GM12878 (cell line): ENCODE measurements at regions not wholly inside any gene's neighbourhood (a gene's known extent, or its start where the extent isn't known, plus 50 kb on each side); places are given as distances from the start of the nearest gene placed in this dataset.

Experiments used
- ATAC-seq: fragments of 200-7000 bp; cut with Tn5 transposase; 3 replicates; pipeline ENCODE4 v1.9.1; 2020; ENCODE audit warnings: mild to moderate bottlenecking, moderate library complexity
- BruUV-seq: library from RNA; stranded (reverse); fragments of 400-500 nt; replicated peaks from 2 replicates; lab custom pipeline; 2021; lab: Mats Ljungman, UMichigan
- CTCF ChIA-PET: fragments of 300-600 bp; sonication (Branson Sonifier 250); formaldehyde crosslinking; extraction: SDS; loops from one replicate; lab custom pipeline; 2021; ENCODE audit warnings: inconsistent platforms; lab: Yijun Ruan, JAX
- POLR2A ChIA-PET: fragments of 350-600 bp; formaldehyde crosslinking; extraction: SDS; loops from one replicate; lab custom pipeline; 2021; ENCODE audit warnings: inconsistent platforms; lab: Charles Lee
- RAD21 ChIA-PET: fragments of 300-600 bp; sonication (Branson Sonifier 250); formaldehyde crosslinking; loops from one replicate; lab custom pipeline; 2023; ENCODE audit warnings: antibody characterized with exemption; ENCODE audit not compliant: unreplicated experiment; lab: Charles Lee
- SMC1A ChIA-PET: fragments of 300-600 bp; sonication (Branson Sonifier 250); formaldehyde crosslinking; loops from one replicate; lab custom pipeline; 2023; ENCODE audit not compliant: unreplicated experiment, uncharacterized antibody; lab: Charles Lee
- DNase-seq: peaks from one replicate; pipeline ENCODE4 v3.0.0-alpha.2; 2011; ENCODE audit warnings: low read depth, low spot score
- FAIRE-seq: peaks from 3 replicates; lab custom pipeline; 2011; peaks lifted over from hg19 to GRCh38; lab: Jason Lieb, UNC
- H2AFZ ChIP-seq: 2 replicates; pipeline ENCODE4 v1.6.0; 2011; ENCODE audit warnings: low read depth, low read length, control low read depth; ENCODE audit not compliant: control insufficient read depth
- H3K27ac ChIP-seq: 2 replicates; pipeline ENCODE4 v1.5.1; 2011; ENCODE audit warnings: control low read depth; ENCODE audit not compliant: control insufficient read depth, insufficient read depth
- H3K27me3 ChIP-seq, 2 experiments: replicated peaks in 1 of 2; 2 replicates each; pipeline versions ENCODE4 v1.6.0 to v1.6.1; 2011; ENCODE audit warnings: low read length in 1 of 2; ENCODE audit not compliant: control insufficient read depth in 2 of 2, insufficient read depth in 2 of 2
- H3K36me3 ChIP-seq, 2 experiments: 2 replicates each; pipeline ENCODE4 v1.5.1; 2011; ENCODE audit warnings: low read length in 1 of 2; ENCODE audit not compliant: control insufficient read depth in 2 of 2, insufficient read depth in 2 of 2
- H3K4me1 ChIP-seq: 2 replicates; pipeline ENCODE4 v1.6.1; 2011; ENCODE audit warnings: mild to moderate bottlenecking, low read length, moderate library complexity, mixed read lengths; ENCODE audit not compliant: control insufficient read depth, insufficient read depth
- H3K4me2 ChIP-seq: 2 replicates; pipeline ENCODE4 v1.6.0; 2011; ENCODE audit warnings: control low read depth; ENCODE audit not compliant: control insufficient read depth, insufficient read depth
- H3K4me3 ChIP-seq: fragments of 200-600 bp; sonication (generic); 2 replicates; pipeline ENCODE4 v1.5.1; 2016
- H3K79me2 ChIP-seq: 2 replicates; pipeline ENCODE4 v1.6.0; 2011; ENCODE audit warnings: low read length; ENCODE audit not compliant: control insufficient read depth, insufficient read depth
- H3K9ac ChIP-seq: 2 replicates; pipeline ENCODE4 v1.8.0; 2011; ENCODE audit warnings: low read length, control low read depth, mixed read lengths; ENCODE audit not compliant: control insufficient read depth, insufficient read depth
- H3K9me3 ChIP-seq: replicated peaks from 3 replicates; pipeline ENCODE4 v1.5.1; 2011; ENCODE audit warnings: mild to moderate bottlenecking, low read length; ENCODE audit not compliant: control insufficient read depth, insufficient read depth
- H4K20me1 ChIP-seq: 2 replicates; pipeline ENCODE4 v1.6.0; 2011; ENCODE audit not compliant: control insufficient read depth, insufficient read depth
- BHLHE40 ChIP-seq, 2 experiments: fragments of 450-650 bp in 1 of 2; IDR thresholded peaks; 2 replicates each; pipeline ENCODE4 v1.6.1; 2011 to 2017; ENCODE audit warnings: low read depth in 2 of 2, borderline replicate concordance in 1 of 2, improper control_type of control experiment in 1 of 2, low read length in 1 of 2, mild to moderate bottlenecking in 1 of 2
- DPF2 ChIP-seq: fragments of 450-650 bp; IDR thresholded peaks from 2 replicates; pipeline ENCODE4 v1.6.1; 2017; ENCODE audit warnings: mild to moderate bottlenecking
- IRF4 ChIP-seq: IDR thresholded peaks from 2 replicates; pipeline ENCODE4 v1.6.1; 2011; ENCODE audit warnings: low read depth, low read length
- MYC ChIP-seq: IDR thresholded peaks from 2 replicates; pipeline ENCODE4 v1.6.1; 2011; ENCODE audit warnings: mild to moderate bottlenecking, low read length, moderate library complexity, inconsistent platforms; ENCODE audit not compliant: insufficient read depth, insufficient replicate concordance, insufficient read length, severe bottlenecking
- RB1 ChIP-seq: fragments of 450-650 bp; formaldehyde crosslinking; IDR thresholded peaks from 2 replicates; pipeline ENCODE4 v1.6.1; 2017; ENCODE audit warnings: mild to moderate bottlenecking, borderline replicate concordance
- SREBF1 ChIP-seq: IDR thresholded peaks from 2 replicates; pipeline ENCODE4 v1.6.1; 2012; ENCODE audit warnings: mild to moderate bottlenecking, low read length
- STAT3 ChIP-seq: IDR thresholded peaks from 2 replicates; pipeline ENCODE4 v1.6.1; 2011; ENCODE audit warnings: low read depth, low read length, improper control_type of control experiment
- WGBS: methylation state at CpG from one replicate; pipeline ENCODE4 v1.1.6; 2016; ENCODE audit warnings: low lambda C conversion rate; ENCODE audit not compliant: insufficient replicate concordance, insufficient coverage; ENCODE audit errors: missing lambda C conversion rate; 5-methylcytosine and 5-hydroxymethylcytosine counted together
- in situ Hi-C: fragments of 300-500 bp; cut with MboI; formaldehyde crosslinking; loops from 9 replicates; pipeline ENCODE4 v1.14.3; 2018; ENCODE audit warnings: mixed read lengths
- intact Hi-C: fragments of 100-400 bp; cut with micrococcal nuclease; formaldehyde crosslinking; loops from one replicate; pipeline ENCODE4 v1.14.2; 2022; ENCODE audit not compliant: unreplicated experiment
- TF ChIP-seq, protein P1 (sequence below): fragments of 450-650 bp; IDR thresholded peaks from 2 replicates; pipeline ENCODE4 v1.6.1; 2018; ENCODE audit warnings: mild to moderate bottlenecking, low read depth, moderate library complexity; ENCODE audit not compliant: partially characterized antibody
- TF ChIP-seq, protein P2 (sequence below): IDR thresholded peaks from 2 replicates; pipeline ENCODE4 v1.6.1; 2011; ENCODE audit warnings: borderline replicate concordance, low read depth, mild to moderate bottlenecking, moderate library complexity, low read length; ENCODE audit not compliant: insufficient read depth, poor library complexity, severe bottlenecking

- DNase-seq, result no peak
- in situ Hi-C loops, result no loop called here
- TF ChIP-seq, protein P1, sequence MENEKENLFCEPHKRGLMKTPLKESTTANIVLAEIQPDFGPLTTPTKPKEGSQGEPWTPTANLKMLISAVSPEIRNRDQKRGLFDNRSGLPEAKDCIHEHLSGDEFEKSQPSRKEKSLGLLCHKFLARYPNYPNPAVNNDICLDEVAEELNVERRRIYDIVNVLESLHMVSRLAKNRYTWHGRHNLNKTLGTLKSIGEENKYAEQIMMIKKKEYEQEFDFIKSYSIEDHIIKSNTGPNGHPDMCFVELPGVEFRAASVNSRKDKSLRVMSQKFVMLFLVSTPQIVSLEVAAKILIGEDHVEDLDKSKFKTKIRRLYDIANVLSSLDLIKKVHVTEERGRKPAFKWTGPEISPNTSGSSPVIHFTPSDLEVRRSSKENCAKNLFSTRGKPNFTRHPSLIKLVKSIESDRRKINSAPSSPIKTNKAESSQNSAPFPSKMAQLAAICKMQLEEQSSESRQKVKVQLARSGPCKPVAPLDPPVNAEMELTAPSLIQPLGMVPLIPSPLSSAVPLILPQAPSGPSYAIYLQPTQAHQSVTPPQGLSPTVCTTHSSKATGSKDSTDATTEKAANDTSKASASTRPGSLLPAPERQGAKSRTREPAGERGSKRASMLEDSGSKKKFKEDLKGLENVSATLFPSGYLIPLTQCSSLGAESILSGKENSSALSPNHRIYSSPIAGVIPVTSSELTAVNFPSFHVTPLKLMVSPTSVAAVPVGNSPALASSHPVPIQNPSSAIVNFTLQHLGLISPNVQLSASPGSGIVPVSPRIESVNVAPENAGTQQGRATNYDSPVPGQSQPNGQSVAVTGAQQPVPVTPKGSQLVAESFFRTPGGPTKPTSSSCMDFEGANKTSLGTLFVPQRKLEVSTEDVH, result no peak
- TF ChIP-seq RB1 (no peak), IRF4 (no peak), STAT3 (no peak), BHLHE40 (IDR thresholded peaks at IDR 0.05; ENCODE audit: borderline replicate concordance in 1 of 2, low read depth in 2 of 2, low read length in 1 of 2) (no peak), MYC (no peak), DPF2 (no peak), SREBF1 (no peak)
- TF ChIP-seq, protein P2, sequence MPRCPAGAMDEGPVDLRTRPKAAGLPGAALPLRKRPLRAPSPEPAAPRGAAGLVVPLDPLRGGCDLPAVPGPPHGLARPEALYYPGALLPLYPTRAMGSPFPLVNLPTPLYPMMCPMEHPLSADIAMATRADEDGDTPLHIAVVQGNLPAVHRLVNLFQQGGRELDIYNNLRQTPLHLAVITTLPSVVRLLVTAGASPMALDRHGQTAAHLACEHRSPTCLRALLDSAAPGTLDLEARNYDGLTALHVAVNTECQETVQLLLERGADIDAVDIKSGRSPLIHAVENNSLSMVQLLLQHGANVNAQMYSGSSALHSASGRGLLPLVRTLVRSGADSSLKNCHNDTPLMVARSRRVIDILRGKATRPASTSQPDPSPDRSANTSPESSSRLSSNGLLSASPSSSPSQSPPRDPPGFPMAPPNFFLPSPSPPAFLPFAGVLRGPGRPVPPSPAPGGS, result no peak
- Histone ChIP-seq H3K79me2 (no peaks in the 10 kb centered on the region), H3K4me1 (no peaks in the 10 kb centered on the region), H3K4me3 (no peak overlapping the region), H3K4me2 (no peak overlapping the region), H3K36me3 (no peaks in the 10 kb centered on the region), H3K27me3 (no peaks in the 10 kb centered on the region), H3K9me3 (no peaks in the 10 kb centered on the region), H3K9ac (no peak overlapping the region), H3K27ac (no peak overlapping the region), H4K20me1 (no peaks in the 10 kb centered on the region), H2AFZ (no peak overlapping the region)
- no peak for ATAC-seq
- BruUV-seq, result no TSS peak
- CTCF ChIA-PET, result no interaction called here
- 65% methylated on average over 24 of the region's 28 CpGs for WGBS
- SMC1A ChIA-PET, result no interaction called here
- RAD21 ChIA-PET, result no interaction called here
- intact Hi-C loops, result no loop called here
- no peak for FAIRE-seq
- POLR2A ChIA-PET, result no interaction called here
Measured at GRCh38 chr2:10216677-10217488, 85.8 kb upstream of the HPCAL1 start.
